ENCODE measurements at regions not wholly inside any gene's neighbourhood (a gene's known extent, or its start where the extent isn't known, plus 50 kb on each side); places are given as distances from the start of the nearest gene placed in this dataset.

DNA sequence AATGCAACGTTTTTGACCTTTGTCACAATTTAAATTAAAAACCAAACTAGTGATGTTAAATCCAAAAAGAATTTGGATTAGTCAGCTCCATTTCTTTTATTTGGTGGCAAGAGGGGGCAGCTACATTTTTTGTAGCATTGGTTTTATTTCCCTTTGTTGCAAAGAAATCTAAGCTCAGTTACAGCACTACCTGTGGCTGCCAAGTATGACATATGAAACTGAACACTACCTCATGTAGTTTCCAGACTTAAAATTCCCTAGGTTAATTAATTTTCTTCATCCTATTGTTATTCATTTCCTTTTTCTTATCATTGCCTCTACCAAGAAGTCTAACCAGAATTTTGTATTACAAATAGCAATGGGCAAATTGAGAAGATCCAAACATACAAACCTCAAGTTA lies 393.5 kb downstream of the BRINP1 start:
- no peaks in the 10 kb centered on the region for H3K79me2 ChIP-seq (ENCODE audit: insufficient read depth, low read length)
- no peaks in the 10 kb centered on the region for H3K36me3 Mint-ChIP-seq (ENCODE audit: insufficient read depth in 1 of 3, low read depth in 3 of 3)
- no peaks in the 10 kb centered on the region for H3K27me3 Mint-ChIP-seq (ENCODE audit: low read depth)
- no peaks in the 10 kb centered on the region for H3K23me2 ChIP-seq (ENCODE audit: insufficient read length, low read depth, low read length, poor library complexity, severe bottlenecking)
- DNase-seq = no peak
- no peak overlapping the region for H2BK12ac ChIP-seq (ENCODE audit: insufficient read length, low read depth, low read length)
- no peak overlapping the region for H4K91ac ChIP-seq (ENCODE audit: insufficient read length, low read depth, low read length)
- H3K27ac ChIP-seq (ENCODE audit: insufficient read length, low read depth, low read length) = no peak overlapping the region
- no peak overlapping the region for H2BK15ac ChIP-seq (ENCODE audit: low read depth, low read length)
- H3K9me3 Mint-ChIP-seq = peaks cover under 1 to 2% of the 10 kb centered on the region in 2 experiments; a peak in 1 of 5 replicates
- H3K4ac ChIP-seq (ENCODE audit: low read depth, low read length) = no peak overlapping the region
- no peaks in the 10 kb centered on the region for H3K79me1 ChIP-seq (ENCODE audit: insufficient read depth, low read depth, low read length, poor library complexity, severe bottlenecking)
- no peak overlapping the region for H3K56ac ChIP-seq (ENCODE audit: insufficient read length, low read depth, low read length)
- H3K18ac ChIP-seq (ENCODE audit: insufficient read length, low read depth, low read length) = no peak overlapping the region
- H3K23ac ChIP-seq (ENCODE audit: insufficient read length, low read depth, low read length) = no peak overlapping the region
- TF ChIP-seq, protein P1, sequence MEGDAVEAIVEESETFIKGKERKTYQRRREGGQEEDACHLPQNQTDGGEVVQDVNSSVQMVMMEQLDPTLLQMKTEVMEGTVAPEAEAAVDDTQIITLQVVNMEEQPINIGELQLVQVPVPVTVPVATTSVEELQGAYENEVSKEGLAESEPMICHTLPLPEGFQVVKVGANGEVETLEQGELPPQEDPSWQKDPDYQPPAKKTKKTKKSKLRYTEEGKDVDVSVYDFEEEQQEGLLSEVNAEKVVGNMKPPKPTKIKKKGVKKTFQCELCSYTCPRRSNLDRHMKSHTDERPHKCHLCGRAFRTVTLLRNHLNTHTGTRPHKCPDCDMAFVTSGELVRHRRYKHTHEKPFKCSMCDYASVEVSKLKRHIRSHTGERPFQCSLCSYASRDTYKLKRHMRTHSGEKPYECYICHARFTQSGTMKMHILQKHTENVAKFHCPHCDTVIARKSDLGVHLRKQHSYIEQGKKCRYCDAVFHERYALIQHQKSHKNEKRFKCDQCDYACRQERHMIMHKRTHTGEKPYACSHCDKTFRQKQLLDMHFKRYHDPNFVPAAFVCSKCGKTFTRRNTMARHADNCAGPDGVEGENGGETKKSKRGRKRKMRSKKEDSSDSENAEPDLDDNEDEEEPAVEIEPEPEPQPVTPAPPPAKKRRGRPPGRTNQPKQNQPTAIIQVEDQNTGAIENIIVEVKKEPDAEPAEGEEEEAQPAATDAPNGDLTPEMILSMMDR (conservative IDR thresholded peaks at IDR 0.05) = no peak
- H3K4me1 Mint-ChIP-seq = peaks cover 9 to 10% of the 10 kb centered on the region in 2 experiments
- H4K8ac ChIP-seq (replicated peaks; ENCODE audit: insufficient read length, low read depth, low read length) = no peak overlapping the region
- no peaks in the 10 kb centered on the region for H4K20me1 ChIP-seq (ENCODE audit: control insufficient read depth, insufficient read depth, insufficient read length)
- H3K14ac ChIP-seq (ENCODE audit: insufficient read depth, low read length) = no peak overlapping the region
- no peaks in the 10 kb centered on the region for H3K4me1 ChIP-seq (ENCODE audit: insufficient read depth, low read length)
- no peak overlapping the region for H2BK20ac ChIP-seq (ENCODE audit: low read depth, low read length, poor library complexity, severe bottlenecking)
- no peak overlapping the region for H2AFZ ChIP-seq (ENCODE audit: low read length)
- no peak overlapping the region for H3K4me3 Mint-ChIP-seq
- no peak overlapping the region for H2BK5ac ChIP-seq (ENCODE audit: insufficient read length, low read length)
- no peak overlapping the region for H2AK5ac ChIP-seq (ENCODE audit: insufficient read length, low read length)
- H3K4me2 ChIP-seq (ENCODE audit: insufficient read depth, insufficient read length, low read length) = no peak overlapping the region
- no CpG with 5 or more reads among the region's 1 CpG for WGBS (ENCODE audit: extremely low coverage, insufficient read length, low lambda C conversion rate)
- no peak overlapping the region for H2BK120ac ChIP-seq (ENCODE audit: low read depth, low read length, poor library complexity, severe bottlenecking)
- H3K27ac Mint-ChIP-seq = no peak overlapping the region
- H3K9me3 ChIP-seq (ENCODE audit: control insufficient read depth, low read depth, low read length) = no peaks in the 10 kb centered on the region
- no peak overlapping the region for H4K5ac ChIP-seq (ENCODE audit: insufficient read length, low read depth, low read length)
- no peak overlapping the region for H3K9ac ChIP-seq (ENCODE audit: extremely low read depth, insufficient read length, low read length)
- H3K27me3 ChIP-seq (ENCODE audit: insufficient read depth, low read length) = no peaks in the 10 kb centered on the region
- no peak overlapping the region for H3T11ph ChIP-seq (ENCODE audit: low read length)

Measured in H9 (cell line).